SK-N-SH (cell line): ENCODE measurements at regions not wholly inside any gene's neighbourhood (a gene's known extent, or its start where the extent isn't known, plus 50 kb on each side); places are given as distances from the start of the nearest gene placed in this dataset.

ENCODE experiments used
- FOXJ3 ChIP-seq: sonication (generic); formaldehyde crosslinking; IDR thresholded peaks from 2 replicates; pipeline ENCODE4 v1.5.1; 2020; ENCODE audit warnings: mild to moderate bottlenecking, missing genetic modification reagents
- NFIC ChIP-seq: IDR thresholded peaks from 2 replicates; pipeline ENCODE4 v1.4.0; 2012; ENCODE audit warnings: borderline replicate concordance
- POLR2AphosphoS5 ChIP-seq: IDR thresholded peaks from 2 replicates; pipeline ENCODE4 v1.6.1; 2012; ENCODE audit warnings: low read depth, low read length
- RCOR1 ChIP-seq: fragments of 150-350 bp; IDR thresholded peaks from 2 replicates; pipeline ENCODE4 v1.6.1; 2017; ENCODE audit warnings: antibody characterized with exemption, low read length
- REST ChIP-seq: IDR thresholded peaks from 2 replicates; pipeline ENCODE4 v1.6.1; 2012; ENCODE audit warnings: mild to moderate bottlenecking, low read depth, low read length, moderate library complexity
- RXRA ChIP-seq: IDR thresholded peaks from 2 replicates; pipeline ENCODE4 v1.4.0; 2012; ENCODE audit warnings: low read depth, mild to moderate bottlenecking, borderline replicate concordance
- SIN3A ChIP-seq: IDR thresholded peaks from 2 replicates; pipeline ENCODE4 v1.6.1; 2012; ENCODE audit warnings: low read depth, mild to moderate bottlenecking, low read length, moderate library complexity, borderline replicate concordance
- USF1 ChIP-seq: IDR thresholded peaks from 2 replicates; pipeline ENCODE4 v1.4.0; 2012; ENCODE audit warnings: low read depth, borderline replicate concordance
- YY1 ChIP-seq: IDR thresholded peaks from 2 replicates; pipeline ENCODE4 v1.4.0; 2012; ENCODE audit warnings: low read depth, mild to moderate bottlenecking
- TF ChIP-seq, protein P1 (sequence below): fragments of 200-600 bp; sonication (generic); IDR thresholded peaks from 2 replicates; pipeline ENCODE4 v1.6.1; 2017; ENCODE audit warnings: antibody characterized with exemption, mild to moderate bottlenecking, moderate library complexity
- TF ChIP-seq, protein P2 (sequence below): IDR thresholded peaks from 2 replicates; pipeline ENCODE4 v1.4.0; 2012; ENCODE audit warnings: low read depth
- TF ChIP-seq, protein P3 (sequence below): fragments of 150-350 bp; IDR thresholded peaks from 2 replicates; pipeline ENCODE4 v1.6.1; 2017; ENCODE audit warnings: antibody characterized with exemption, low read length, low read depth, borderline replicate concordance

- TF ChIP-seq, protein P1, sequence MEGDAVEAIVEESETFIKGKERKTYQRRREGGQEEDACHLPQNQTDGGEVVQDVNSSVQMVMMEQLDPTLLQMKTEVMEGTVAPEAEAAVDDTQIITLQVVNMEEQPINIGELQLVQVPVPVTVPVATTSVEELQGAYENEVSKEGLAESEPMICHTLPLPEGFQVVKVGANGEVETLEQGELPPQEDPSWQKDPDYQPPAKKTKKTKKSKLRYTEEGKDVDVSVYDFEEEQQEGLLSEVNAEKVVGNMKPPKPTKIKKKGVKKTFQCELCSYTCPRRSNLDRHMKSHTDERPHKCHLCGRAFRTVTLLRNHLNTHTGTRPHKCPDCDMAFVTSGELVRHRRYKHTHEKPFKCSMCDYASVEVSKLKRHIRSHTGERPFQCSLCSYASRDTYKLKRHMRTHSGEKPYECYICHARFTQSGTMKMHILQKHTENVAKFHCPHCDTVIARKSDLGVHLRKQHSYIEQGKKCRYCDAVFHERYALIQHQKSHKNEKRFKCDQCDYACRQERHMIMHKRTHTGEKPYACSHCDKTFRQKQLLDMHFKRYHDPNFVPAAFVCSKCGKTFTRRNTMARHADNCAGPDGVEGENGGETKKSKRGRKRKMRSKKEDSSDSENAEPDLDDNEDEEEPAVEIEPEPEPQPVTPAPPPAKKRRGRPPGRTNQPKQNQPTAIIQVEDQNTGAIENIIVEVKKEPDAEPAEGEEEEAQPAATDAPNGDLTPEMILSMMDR, result no peak
- TF ChIP-seq POLR2AphosphoS5 (no peak), RXRA (no peak), YY1 (no peak), SIN3A (no peak), RCOR1 (no peak), NFIC (no peak), REST (no peak), FOXJ3 (no peak), USF1 (no peak)
- TF ChIP-seq, protein P2, sequence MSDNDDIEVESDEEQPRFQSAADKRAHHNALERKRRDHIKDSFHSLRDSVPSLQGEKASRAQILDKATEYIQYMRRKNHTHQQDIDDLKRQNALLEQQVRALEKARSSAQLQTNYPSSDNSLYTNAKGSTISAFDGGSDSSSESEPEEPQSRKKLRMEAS, result no peak
- TF ChIP-seq, protein P3, sequence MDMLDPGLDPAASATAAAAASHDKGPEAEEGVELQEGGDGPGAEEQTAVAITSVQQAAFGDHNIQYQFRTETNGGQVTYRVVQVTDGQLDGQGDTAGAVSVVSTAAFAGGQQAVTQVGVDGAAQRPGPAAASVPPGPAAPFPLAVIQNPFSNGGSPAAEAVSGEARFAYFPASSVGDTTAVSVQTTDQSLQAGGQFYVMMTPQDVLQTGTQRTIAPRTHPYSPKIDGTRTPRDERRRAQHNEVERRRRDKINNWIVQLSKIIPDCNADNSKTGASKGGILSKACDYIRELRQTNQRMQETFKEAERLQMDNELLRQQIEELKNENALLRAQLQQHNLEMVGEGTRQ, result no peak
These were observed 540.9 kb upstream of the C16orf82 start for GRCh38 chr16:26525856-26526255.
